Panc1 (cell line): ENCODE measurements at regions not wholly inside any gene's neighbourhood (a gene's known extent, or its start where the extent isn't known, plus 50 kb on each side); places are given as distances from the start of the nearest gene placed in this dataset.

Source experiments
- ATAC-seq: fragments of 200-7000 bp; cut with Tn5 transposase; 2 replicates; pipeline ENCODE4 v1.9.1; 2020; ENCODE audit warnings: mild to moderate bottlenecking, moderate library complexity
- BruUV-seq: library from RNA; stranded (reverse); fragments of 400-500 nt; replicated peaks from 2 replicates; lab custom pipeline; 2021; lab: Mats Ljungman, UMichigan
- CTCF ChIA-PET: fragments of 300-600 bp; sonication (Branson Sonifier 250); formaldehyde crosslinking; loops from one replicate; lab custom pipeline; 2022; ENCODE audit warnings: antibody characterized with exemption; lab: Charles Lee
- POLR2A ChIA-PET: fragments of 300-600 bp; sonication (Branson Sonifier 250); formaldehyde crosslinking; loops from one replicate; lab custom pipeline; 2022; ENCODE audit warnings: antibody characterized with exemption; lab: Charles Lee
- DNase-seq: peaks from one replicate; pipeline ENCODE4 v3.0.0-alpha.2; 2010; ENCODE audit warnings: low read depth, low spot score
- H3K27ac ChIP-seq: 2 replicates; pipeline ENCODE4 v1.5.1; 2011; ENCODE audit warnings: mild to moderate bottlenecking, low read length, inconsistent platforms
- H3K27me3 ChIP-seq: fragments of 200-500 bp; sonication (Bioruptor generic); 2 replicates; pipeline ENCODE4 v1.6.0; 2014; ENCODE audit warnings: low read length, inconsistent platforms; ENCODE audit not compliant: control insufficient read depth, insufficient read depth
- H3K36me3 ChIP-seq: fragments of 200-500 bp; sonication (Bioruptor generic); 2 replicates; pipeline ENCODE4 v1.5.1; 2014; ENCODE audit warnings: inconsistent platforms, mild to moderate bottlenecking, low read length, moderate library complexity; ENCODE audit not compliant: control insufficient read depth, insufficient read depth
- H3K4me1 ChIP-seq: 2 replicates; pipeline ENCODE4 v1.5.1; 2011; ENCODE audit warnings: inconsistent platforms, mild to moderate bottlenecking, low read length, moderate library complexity; ENCODE audit not compliant: control insufficient read depth, insufficient read depth
- H3K4me3 ChIP-seq, 2 experiments: 2 replicates each; pipeline ENCODE4 v1.5.1; 2011 to 2012; ENCODE audit warnings: low read depth in 2 of 2, low read length in 2 of 2, mild to moderate bottlenecking in 2 of 2, inconsistent platforms in 1 of 2, moderate library complexity in 1 of 2
- H3K9me3 ChIP-seq: fragments of 200-500 bp; sonication (Bioruptor generic); 2 replicates; pipeline ENCODE4 v1.5.1; 2014; ENCODE audit warnings: low read depth, mild to moderate bottlenecking, inconsistent platforms, low read length, moderate library complexity; ENCODE audit not compliant: control insufficient read depth, insufficient read depth
- POLR2AphosphoS5 ChIP-seq: IDR thresholded peaks from 2 replicates; pipeline ENCODE4 v1.6.1; 2012; ENCODE audit warnings: mild to moderate bottlenecking, low read depth, low read length, moderate library complexity
- REST ChIP-seq, 2 experiments: IDR thresholded peaks; 2 replicates each; pipeline ENCODE4 v1.6.1; 2011 to 2012; ENCODE audit warnings: low read depth in 2 of 2, control low read depth in 1 of 2, low read length in 1 of 2, mild to moderate bottlenecking in 1 of 2, moderate library complexity in 1 of 2; ENCODE audit not compliant: insufficient read depth in 1 of 2
- SIN3A ChIP-seq: IDR thresholded peaks from 2 replicates; pipeline ENCODE4 v1.6.1; 2012; ENCODE audit warnings: low read depth, mild to moderate bottlenecking, low read length, moderate library complexity, borderline replicate concordance; ENCODE audit not compliant: insufficient read depth
- TCF7L2 ChIP-seq: IDR thresholded peaks from 2 replicates; pipeline ENCODE4 v1.6.1; 2011; ENCODE audit warnings: mild to moderate bottlenecking, low read depth, low read length, inconsistent platforms
- in situ Hi-C: cut with HindIII; loops from 2 replicates; pipeline ENCODE4 v1.10.0; 2016; ENCODE audit warnings: low sequenced_read_pairs, low pct_unique_long_range_greater_than_20kb
- intact Hi-C: fragments of 100-400 bp; cut with micrococcal nuclease; formaldehyde crosslinking; loops from one replicate; pipeline ENCODE4 v1.10.0; 2022; ENCODE audit not compliant: unreplicated experiment
- TF ChIP-seq, protein P1 (sequence below): fragments of 450-650 bp; IDR thresholded peaks from 2 replicates; pipeline ENCODE4 v1.5.1; 2017; ENCODE audit warnings: mild to moderate bottlenecking

GRCh38 chr20:47419953-47420514 lies 63.5 kb upstream of the ZMYND8 start:
- no peak overlapping the region for H3K27ac ChIP-seq
- no peak overlapping the region for H3K4me3 ChIP-seq
- H3K27me3 ChIP-seq: no peaks in the 10 kb centered on the region
- H3K4me1 ChIP-seq: 0 out of 2 replicates have a peak, but pooled peaks cover 5% of the 10 kb centered on the region
- DNase-seq (no peak), ATAC-seq (peak; percentile 60; the same call in 1 of the 2 replicates)
- H3K9me3 ChIP-seq: no peaks in the 10 kb centered on the region
- TF ChIP-seq TCF7L2 (no peak), SIN3A (no peak), POLR2AphosphoS5 (no peak), REST (IDR thresholded peaks at IDR 0.05; ENCODE audit: insufficient read depth in 1 of 2, low read depth in 2 of 2, low read length in 1 of 2) (no peak)
- TF ChIP-seq, protein P1, sequence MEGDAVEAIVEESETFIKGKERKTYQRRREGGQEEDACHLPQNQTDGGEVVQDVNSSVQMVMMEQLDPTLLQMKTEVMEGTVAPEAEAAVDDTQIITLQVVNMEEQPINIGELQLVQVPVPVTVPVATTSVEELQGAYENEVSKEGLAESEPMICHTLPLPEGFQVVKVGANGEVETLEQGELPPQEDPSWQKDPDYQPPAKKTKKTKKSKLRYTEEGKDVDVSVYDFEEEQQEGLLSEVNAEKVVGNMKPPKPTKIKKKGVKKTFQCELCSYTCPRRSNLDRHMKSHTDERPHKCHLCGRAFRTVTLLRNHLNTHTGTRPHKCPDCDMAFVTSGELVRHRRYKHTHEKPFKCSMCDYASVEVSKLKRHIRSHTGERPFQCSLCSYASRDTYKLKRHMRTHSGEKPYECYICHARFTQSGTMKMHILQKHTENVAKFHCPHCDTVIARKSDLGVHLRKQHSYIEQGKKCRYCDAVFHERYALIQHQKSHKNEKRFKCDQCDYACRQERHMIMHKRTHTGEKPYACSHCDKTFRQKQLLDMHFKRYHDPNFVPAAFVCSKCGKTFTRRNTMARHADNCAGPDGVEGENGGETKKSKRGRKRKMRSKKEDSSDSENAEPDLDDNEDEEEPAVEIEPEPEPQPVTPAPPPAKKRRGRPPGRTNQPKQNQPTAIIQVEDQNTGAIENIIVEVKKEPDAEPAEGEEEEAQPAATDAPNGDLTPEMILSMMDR: no peak
- ChIA-PET POLR2A (no interaction called here), CTCF (interaction anchor here (0.5 kb wide), 1 partner anchor 20 kb away, joined by 4 read pairs; no protein-coding TSS in a partner anchor)
- intact Hi-C loops (no loop called here), in situ Hi-C loops (no loop called here)
- no TSS peak for BruUV-seq
- no peaks in the 10 kb centered on the region for H3K36me3 ChIP-seq

DNA sequence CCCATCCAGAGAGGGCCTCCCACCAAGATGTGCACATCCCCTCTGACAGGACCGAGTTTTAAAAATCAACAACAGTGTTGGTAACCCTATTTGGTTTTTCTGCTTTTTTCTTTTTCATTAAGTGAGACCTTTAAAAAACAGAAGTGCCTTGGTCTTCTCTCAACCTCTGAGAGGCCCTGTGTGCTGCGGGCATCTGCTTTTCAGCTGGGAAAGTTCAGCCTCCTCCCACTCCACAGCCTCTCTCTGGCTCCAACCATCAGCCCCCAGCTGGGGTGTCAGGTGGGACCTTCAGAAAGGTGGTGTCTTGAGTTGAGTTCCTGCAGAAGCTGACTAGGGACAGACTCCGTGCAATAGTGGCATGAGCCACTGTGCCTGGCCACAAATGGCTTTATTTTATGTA lies 64.6 kb upstream of the ZMYND8 start:
- Histone ChIP-seq H3K36me3 (no peaks in the 10 kb centered on the region), H3K4me1 (0 out of 2 replicates have a peak, but pooled peaks cover 5% of the 10 kb centered on the region), H3K27ac (no peak overlapping the region), H3K9me3 (no peaks in the 10 kb centered on the region), H3K27me3 (no peaks in the 10 kb centered on the region), H3K4me3 (no peak overlapping the region)
- BruUV-seq: no TSS peak
- intact Hi-C loops: no loop called here
- ChIA-PET POLR2A (no interaction called here), CTCF (interaction anchor here (0.7 kb wide), 1 partner anchor 80 kb away, joined by 5 read pairs; no protein-coding TSS in a partner anchor)
- in situ Hi-C loops: no loop called here
- TF ChIP-seq REST (IDR thresholded peaks at IDR 0.05; ENCODE audit: insufficient read depth in 1 of 2, low read depth in 2 of 2, low read length in 1 of 2): no peak
- no peak for TF ChIP-seq POLR2AphosphoS5
- no peak for TF ChIP-seq SIN3A
- TF ChIP-seq, protein P1: no peak
- TF ChIP-seq TCF7L2: no peak
- no peak for DNase-seq
- ATAC-seq: no peak
